ENCODE measurements at regions not wholly inside any gene's neighbourhood (a gene's known extent, or its start where the extent isn't known, plus 50 kb on each side); places are given as distances from the start of the nearest gene placed in this dataset.

- WGBS, 2 donors, result 86% methylated on average over 13 of the region's 13 CpGs
- no peak for ATAC-seq (ENCODE audit: insufficient read depth, low FRiP score)
These were observed 404.1 kb downstream of the RAPGEF2 start for GRCh38 chr4:159506801-159507517.

GRCh38 chr4:159508917-159509500, 406.1 kb downstream of the RAPGEF2 start:
- 76 to 89% methylated on average over 6 of the region's 6 CpGs for WGBS, 2 donors
- Histone ChIP-seq H3K27me3 (ENCODE audit: control insufficient read depth in 3 of 3, insufficient read depth in 3 of 3, low read length in 2 of 3) (no peaks in the 10 kb centered on the region), H3K9ac (ENCODE audit: insufficient read depth in 1 of 2, low read length in 2 of 2) (no peak overlapping the region), H3K36me3 (ENCODE audit: control insufficient read depth in 4 of 4, insufficient read depth in 4 of 4, low read length in 4 of 4) (no peaks in the 10 kb centered on the region), H3K9me3 (ENCODE audit: control insufficient read depth in 4 of 4, insufficient read depth in 3 of 4, low read length in 3 of 4) (no peaks in the 10 kb centered on the region), H3K4me3 (no peak overlapping the region), H3K27ac (ENCODE audit: low read depth in 1 of 2, low read length in 1 of 2) (no peak overlapping the region), H3K4me1 (ENCODE audit: control insufficient read depth in 5 of 5, insufficient read depth in 5 of 5, low read length in 5 of 5) (peaks cover 0 to 7% (median 0%) of the 10 kb centered on the region in 5 donors)
- DNase-seq (no peak), ATAC-seq (ENCODE audit: insufficient read depth, low FRiP score) (no peak)
- TF ChIP-seq CTCF (IDR thresholded peaks at IDR 0.05; ENCODE audit: control extremely low read depth, extremely low read depth), result no peak

More at GRCh38 chr4:159506801-159507517, 404.1 kb downstream of the RAPGEF2 start:
- Histone ChIP-seq H3K27me3 (ENCODE audit: control insufficient read depth in 3 of 3, insufficient read depth in 3 of 3, low read length in 2 of 3) (peaks cover 0 to 3% (median 0%) of the 10 kb centered on the region in 3 donors), H3K9me3 (ENCODE audit: control insufficient read depth in 4 of 4, insufficient read depth in 3 of 4, low read length in 3 of 4) (no peaks in the 10 kb centered on the region), H3K4me1 (ENCODE audit: control insufficient read depth in 5 of 5, insufficient read depth in 5 of 5, low read length in 5 of 5) (peaks cover 0 to 7% (median 0%) of the 10 kb centered on the region in 5 donors), H3K4me3 (no peak overlapping the region), H3K36me3 (ENCODE audit: control insufficient read depth in 4 of 4, insufficient read depth in 4 of 4, low read length in 4 of 4) (no peaks in the 10 kb centered on the region), H3K9ac (ENCODE audit: insufficient read depth in 1 of 2, low read length in 2 of 2) (no peak overlapping the region), H3K27ac (ENCODE audit: low read depth in 1 of 2, low read length in 1 of 2) (no peak overlapping the region)
- no peak for TF ChIP-seq CTCF (IDR thresholded peaks at IDR 0.05; ENCODE audit: control extremely low read depth, extremely low read depth)
- DNase-seq, result no peak

GRCh38 chr4:159512348-159512747, 409.5 kb downstream of the RAPGEF2 start:
- TF ChIP-seq CTCF (IDR thresholded peaks at IDR 0.05; ENCODE audit: control extremely low read depth, extremely low read depth), result no peak
- H3K9me3 ChIP-seq (ENCODE audit: control insufficient read depth in 4 of 4, insufficient read depth in 3 of 4, low read length in 3 of 4), result no peaks in the 10 kb centered on the region
- H3K27ac ChIP-seq (ENCODE audit: low read depth in 1 of 2, low read length in 1 of 2), result no peak overlapping the region
- ATAC-seq (ENCODE audit: insufficient read depth, low FRiP score) (no peak), DNase-seq (no peak)
- H3K27me3 ChIP-seq (ENCODE audit: control insufficient read depth in 3 of 3, insufficient read depth in 3 of 3, low read length in 2 of 3), result no peaks in the 10 kb centered on the region
- no peak overlapping the region for H3K4me3 ChIP-seq
- H3K9ac ChIP-seq (ENCODE audit: insufficient read depth in 1 of 2, low read length in 2 of 2), result no peak overlapping the region
- no peaks in the 10 kb centered on the region for H3K36me3 ChIP-seq (ENCODE audit: control insufficient read depth in 4 of 4, insufficient read depth in 4 of 4, low read length in 4 of 4)
- H3K4me1 ChIP-seq (ENCODE audit: control insufficient read depth in 5 of 5, insufficient read depth in 5 of 5, low read length in 5 of 5), result no peaks in the 10 kb centered on the region

Data from lung (tissue), 11 donors.